HAP-1 (cell line): ENCODE measurements at regions not wholly inside any gene's neighbourhood (a gene's known extent, or its start where the extent isn't known, plus 50 kb on each side); places are given as distances from the start of the nearest gene placed in this dataset.
"Not testable (repeated sequence)": the region's sequence is repeated elsewhere in the genome, so short reads cannot be mapped to it uniquely, and the experiment has no call there.

Experiments used
- DNase-seq, 2 experiments: peaks; one replicate each; pipeline ENCODE4 v3.0.0-alpha.2; 2016 to 2020; ENCODE audit warnings: low spot score in 2 of 2
- H3K27me3 ChIP-seq: fragments of 250-450 bp; sonication (Bioruptor Pico); 2 replicates; pipeline ENCODE4 v1.5.1; 2020; ENCODE audit warnings: low read depth, mild to moderate bottlenecking, moderate library complexity
- H3K36me3 ChIP-seq: fragments of 250-450 bp; sonication (Bioruptor Pico); replicated peaks from 2 replicates; pipeline ENCODE4 v1.5.1; 2020; ENCODE audit warnings: mild to moderate bottlenecking
- H3K4me1 ChIP-seq: fragments of 250-450 bp; sonication (Bioruptor Pico); 2 replicates; pipeline ENCODE4 v1.5.1; 2020; ENCODE audit warnings: mild to moderate bottlenecking
- H3K4me3 ChIP-seq: fragments of 250-450 bp; sonication (Bioruptor Pico); 2 replicates; pipeline ENCODE4 v1.5.1; 2020; ENCODE audit warnings: mild to moderate bottlenecking, moderate library complexity
- H3K9me3 ChIP-seq: fragments of 250-450 bp; sonication (Bioruptor Pico); 2 replicates; pipeline ENCODE4 v1.5.1; 2020; ENCODE audit warnings: mild to moderate bottlenecking, moderate library complexity
- in situ Hi-C: fragments of 300-500 bp; cut with MboI; formaldehyde crosslinking; loops from 3 replicates; pipeline ENCODE4 v1.14.3; 2020; ENCODE audit warnings: low sequenced_read_pairs, inconsistent platforms, mixed read lengths

- in situ Hi-C loops, result no loop called here
- no peaks in the 10 kb centered on the region for H3K36me3 ChIP-seq
Observed at GRCh38 chr2:194090251-194090905, 1566.6 kb upstream of the SLC39A10 start.

GRCh38 chr2:194087089-194087958, 1569.7 kb upstream of the SLC39A10 start:
- no peak for DNase-seq
- no peak overlapping the region for H3K4me3 ChIP-seq
- no peaks in the 10 kb centered on the region for H3K9me3 ChIP-seq
- peaks cover 2% of the 10 kb centered on the region for H3K4me1 ChIP-seq
- H3K36me3 ChIP-seq, result no peaks in the 10 kb centered on the region
- no peaks in the 10 kb centered on the region for H3K27me3 ChIP-seq
- in situ Hi-C loops, result no loop called here

More at GRCh38 chr2:194090251-194090905, 1566.6 kb upstream of the SLC39A10 start:
- Histone ChIP-seq H3K9me3 (no peaks in the 10 kb centered on the region), H3K27me3 (no peaks in the 10 kb centered on the region), H3K4me1 (peaks cover 2% of the 10 kb centered on the region), H3K4me3 (no peak overlapping the region)
- DNase-seq, result no peak

- Histone ChIP-seq H3K9me3 (no peaks in the 10 kb centered on the region), H3K27me3 (no peaks in the 10 kb centered on the region), H3K4me1 (no peaks in the 10 kb centered on the region; the same call in 1 of the 2 replicates), H3K4me3 (no peak overlapping the region), H3K36me3 (no peaks in the 10 kb centered on the region)
- no peak for DNase-seq
- in situ Hi-C loops, result no loop called here
Observed at GRCh38 chr2:194086129-194086528, 1570.9 kb upstream of the SLC39A10 start.

- no peak for DNase-seq
- H3K9me3 ChIP-seq, result no peaks in the 10 kb centered on the region
- in situ Hi-C loops, result no loop called here
- no peaks in the 10 kb centered on the region for H3K4me1 ChIP-seq
- H3K4me3 ChIP-seq, result no peak overlapping the region
- H3K36me3 ChIP-seq, result no peaks in the 10 kb centered on the region
- H3K27me3 ChIP-seq, result no peaks in the 10 kb centered on the region
Observed at GRCh38 chr2:194079989-194080388, 1577.0 kb upstream of the SLC39A10 start.

GRCh38 chr2:194077366-194077765, 1579.7 kb upstream of the SLC39A10 start:
- Histone ChIP-seq H3K9me3 (no peaks in the 10 kb centered on the region), H3K4me1 (no peaks in the 10 kb centered on the region), H3K36me3 (no peaks in the 10 kb centered on the region), H3K4me3 (no peak overlapping the region), H3K27me3 (no peaks in the 10 kb centered on the region)
- no peak for DNase-seq
- in situ Hi-C loops, result no loop called here

- no peak for DNase-seq
- Histone ChIP-seq H3K4me3 (no peak overlapping the region), H3K9me3 (no peaks in the 10 kb centered on the region), H3K27me3 (no peaks in the 10 kb centered on the region), H3K4me1 (no peaks in the 10 kb centered on the region), H3K36me3 (no peaks in the 10 kb centered on the region)
- in situ Hi-C loops, result no loop called here
Observed at GRCh38 chr2:194062401-194062800, 1594.6 kb upstream of the SLC39A10 start.

GRCh38 chr2:194060269-194060668, 1596.8 kb upstream of the SLC39A10 start:
- H3K4me3 ChIP-seq, result no peak overlapping the region
- H3K9me3 ChIP-seq, result no peaks in the 10 kb centered on the region
- no peaks in the 10 kb centered on the region for H3K36me3 ChIP-seq
- in situ Hi-C loops, result no loop called here
- DNase-seq, result no peak
- H3K4me1 ChIP-seq, result no peaks in the 10 kb centered on the region
- H3K27me3 ChIP-seq, result no peaks in the 10 kb centered on the region

GRCh38 chr2:194054313-194054712, 1602.7 kb upstream of the SLC39A10 start:
- H3K36me3 ChIP-seq, result no peaks in the 10 kb centered on the region
- H3K27me3 ChIP-seq, result no peaks in the 10 kb centered on the region
- in situ Hi-C loops, result no loop called here
- no peaks in the 10 kb centered on the region for H3K9me3 ChIP-seq
- H3K4me1 ChIP-seq, result no peaks in the 10 kb centered on the region
- DNase-seq, result no peak
- H3K4me3 ChIP-seq, result no peak overlapping the region

GRCh38 chr2:194044321-194044720, 1612.7 kb upstream of the SLC39A10 start:
- DNase-seq, result no peak
- in situ Hi-C loops, result no loop called here
- no peaks in the 10 kb centered on the region for H3K9me3 ChIP-seq
- no peaks in the 10 kb centered on the region for H3K36me3 ChIP-seq
- no peaks in the 10 kb centered on the region for H3K27me3 ChIP-seq
- H3K4me1 ChIP-seq, result no peaks in the 10 kb centered on the region
- no peak overlapping the region for H3K4me3 ChIP-seq

- H3K4me3 ChIP-seq, in situ Hi-C loops, H3K27me3 ChIP-seq, DNase-seq, H3K4me1 ChIP-seq, H3K36me3 ChIP-seq, H3K9me3 ChIP-seq: not testable (repeated sequence)
Observed at GRCh38 chr2:194021130-194021529, 1635.9 kb upstream of the SLC39A10 start.

- Histone ChIP-seq H3K9me3 (0 out of 2 replicates have a peak, but pooled peaks cover 2% of the 10 kb centered on the region), H3K4me1 (peaks cover 4% of the 10 kb centered on the region), H3K27me3 (no peaks in the 10 kb centered on the region), H3K4me3 (no peak overlapping the region), H3K36me3 (no peaks in the 10 kb centered on the region)
- in situ Hi-C loops, result no loop called here
- DNase-seq, result no peak
Observed at GRCh38 chr2:194020155-194020554, 1636.9 kb upstream of the SLC39A10 start.

- in situ Hi-C loops, result no loop called here
- Histone ChIP-seq H3K27me3 (no peaks in the 10 kb centered on the region), H3K4me1 (peaks cover 4% of the 10 kb centered on the region), H3K36me3 (no peaks in the 10 kb centered on the region), H3K4me3 (no peak overlapping the region), H3K9me3 (no peaks in the 10 kb centered on the region)
- DNase-seq, result peak; percentile 14 to 81
Observed at GRCh38 chr2:194015751-194016150, 1641.3 kb upstream of the SLC39A10 start.

GRCh38 chr2:194014639-194015038, 1642.4 kb upstream of the SLC39A10 start:
- in situ Hi-C loops, result no loop called here
- Histone ChIP-seq H3K4me1 (peaks cover 4% of the 10 kb centered on the region), H3K36me3 (no peaks in the 10 kb centered on the region), H3K9me3 (no peaks in the 10 kb centered on the region), H3K4me3 (no peak overlapping the region), H3K27me3 (no peaks in the 10 kb centered on the region)
- DNase-seq, result no peak

GRCh38 chr2:194004590-194005206, 1652.3 kb upstream of the SLC39A10 start:
- no peaks in the 10 kb centered on the region for H3K27me3 ChIP-seq
- no peaks in the 10 kb centered on the region for H3K36me3 ChIP-seq
- in situ Hi-C loops, result no loop called here
- H3K4me1 ChIP-seq, result no peaks in the 10 kb centered on the region
- no peak overlapping the region for H3K4me3 ChIP-seq
- no peaks in the 10 kb centered on the region for H3K9me3 ChIP-seq
- no peak for DNase-seq
